ENCODE measurements at regions not wholly inside any gene's neighbourhood (a gene's known extent, or its start where the extent isn't known, plus 50 kb on each side); places are given as distances from the start of the nearest gene placed in this dataset.

DNA sequence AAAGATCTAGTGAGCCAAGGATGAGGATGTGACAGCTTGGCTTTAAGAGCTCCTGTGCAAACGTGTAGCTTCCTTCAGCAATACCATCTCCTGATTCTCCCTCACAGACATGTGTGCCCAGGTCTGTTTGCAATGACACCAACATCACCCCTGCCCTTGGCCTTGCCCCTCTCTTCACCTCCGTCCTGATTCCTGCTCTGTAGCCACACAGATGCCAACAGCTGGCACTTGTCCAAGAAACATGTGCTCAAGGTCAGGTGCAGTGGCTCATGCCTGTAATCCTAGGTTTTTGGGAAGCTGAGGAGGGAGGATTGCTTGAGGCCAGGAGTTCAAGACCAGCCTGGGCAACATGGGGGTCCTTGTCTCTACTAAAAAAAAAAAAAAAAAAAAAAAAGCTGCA is 103.8 kb upstream of the CRHR1 start:
- DNase-seq (ENCODE audit: low read depth in 3 of 3) = no peak

DNA sequence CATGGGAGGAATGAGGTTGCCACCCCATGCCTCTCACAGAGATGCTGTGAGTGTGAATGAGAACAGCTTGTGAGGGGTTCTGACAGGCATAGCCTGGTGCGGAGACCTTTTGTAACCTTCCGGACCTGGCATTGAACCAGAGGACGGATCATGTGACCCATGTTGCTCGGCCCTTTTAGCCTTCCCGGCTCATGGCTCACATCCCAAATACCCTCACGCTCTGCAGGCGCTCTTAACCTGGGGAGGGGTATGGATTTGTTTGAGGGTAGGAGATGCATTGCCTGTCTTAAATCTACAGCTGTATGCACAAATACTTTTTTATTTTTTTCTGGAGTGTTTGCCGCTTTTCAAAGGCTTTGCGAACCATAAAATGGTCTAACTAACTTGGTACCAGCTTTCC is 102.4 kb upstream of the CRHR1 start:
- no peak for DNase-seq (ENCODE audit: low read depth in 3 of 3)

- no peak for DNase-seq (ENCODE audit: low read depth in 3 of 3)
Observed at GRCh38 chr17:45686250-45686649, 97.9 kb upstream of the CRHR1 start.

DNA sequence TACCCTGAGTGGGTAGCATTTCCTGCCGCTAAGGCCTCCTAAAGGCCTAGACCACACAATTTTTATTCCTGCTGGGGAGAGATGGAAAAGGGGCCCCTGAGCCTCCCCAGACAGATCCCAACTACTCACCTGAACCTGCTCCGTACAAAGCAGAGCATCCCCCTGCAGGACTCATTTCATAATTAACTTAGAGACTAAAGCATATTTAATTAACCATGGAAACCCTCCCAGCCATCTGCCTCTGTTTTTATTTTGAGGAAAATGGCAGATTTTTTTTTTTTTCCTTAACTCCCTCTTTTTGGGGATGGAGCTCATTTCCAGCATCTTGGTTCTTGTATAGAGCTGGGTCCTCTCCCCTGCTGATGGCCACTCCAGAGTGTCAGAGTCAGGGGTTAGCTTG is 96.5 kb upstream of the CRHR1 start:
- no peak for DNase-seq (ENCODE audit: low read depth in 3 of 3)

DNA sequence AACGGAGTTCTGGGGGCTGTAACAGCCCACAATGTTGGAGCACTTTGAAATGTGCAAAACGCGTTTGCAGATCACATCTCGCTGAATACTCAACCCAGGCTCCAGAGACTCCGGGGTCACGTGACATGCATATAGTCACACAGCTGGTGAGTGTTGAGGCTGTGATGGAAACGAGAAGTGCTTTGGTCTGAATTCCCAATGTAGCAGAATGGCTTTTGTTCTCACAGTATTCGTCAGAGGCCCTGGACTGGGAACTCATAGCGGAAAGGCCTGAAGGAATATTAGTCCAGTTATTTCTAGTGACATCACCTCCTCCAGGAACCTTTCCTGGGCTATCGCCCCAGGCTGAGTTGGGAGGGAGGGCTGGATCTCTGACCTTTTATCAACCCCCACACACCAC is 95.8 kb upstream of the CRHR1 start:
- no peak for DNase-seq (ENCODE audit: low read depth in 3 of 3)

GRCh38 chr17:45688820-45689219 is 95.3 kb upstream of the CRHR1 start:
- DNase-seq (ENCODE audit: low read depth in 3 of 3) = no peak

DNA sequence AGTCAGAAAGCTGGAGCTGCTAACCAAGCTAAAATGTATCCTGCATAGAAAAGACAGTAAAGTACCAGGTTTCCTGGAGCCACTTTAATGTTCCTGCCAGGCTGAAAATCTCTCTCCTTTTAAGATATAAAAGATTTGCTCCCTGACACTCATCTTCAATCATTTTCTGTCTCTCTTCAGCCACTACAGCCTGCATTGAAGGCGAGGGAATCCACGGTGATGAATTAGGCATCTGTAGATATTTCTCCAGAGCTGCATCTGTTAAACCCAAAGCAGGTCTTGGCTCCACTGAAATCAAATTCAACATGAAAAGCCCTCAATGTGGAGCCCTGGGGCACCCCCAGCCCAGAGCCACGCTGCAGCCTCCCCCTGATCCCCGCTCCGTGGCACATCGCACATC is 94.7 kb upstream of the CRHR1 start:
- DNase-seq (ENCODE audit: low read depth in 3 of 3) = no peak

DNA sequence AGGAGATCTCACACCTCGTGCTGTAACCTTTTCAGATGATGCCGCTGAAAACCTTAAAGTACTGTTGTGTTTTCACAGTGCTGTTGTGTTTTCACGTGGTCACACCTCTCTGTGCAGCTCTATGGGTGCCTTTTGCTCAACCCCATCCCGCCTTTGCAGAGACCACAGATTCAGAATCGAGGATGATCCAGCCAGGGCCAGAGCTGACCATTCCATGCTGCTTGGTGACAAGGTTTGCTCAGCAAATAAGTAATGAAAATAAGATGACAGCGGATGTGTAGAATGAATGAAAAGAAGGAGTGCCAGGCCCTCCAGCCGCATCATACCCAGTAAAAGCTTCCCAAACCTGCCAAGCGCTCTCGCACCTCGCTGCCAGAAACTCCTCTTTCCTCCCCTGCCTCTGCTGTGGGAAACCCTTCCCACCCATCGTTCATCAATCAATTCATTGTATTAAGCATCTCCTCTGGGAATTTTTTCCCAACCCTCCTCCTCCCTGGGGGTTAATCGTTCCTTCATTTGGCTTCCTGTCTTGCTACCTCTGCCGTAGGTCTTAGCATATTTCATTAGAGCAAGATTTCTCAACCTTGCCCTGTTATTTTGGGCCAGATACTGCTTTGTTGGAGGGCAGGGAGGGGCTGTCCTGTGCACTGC is 93.4 kb upstream of the CRHR1 start:
- DNase-seq (ENCODE audit: low read depth in 3 of 3) = no peak

DNA sequence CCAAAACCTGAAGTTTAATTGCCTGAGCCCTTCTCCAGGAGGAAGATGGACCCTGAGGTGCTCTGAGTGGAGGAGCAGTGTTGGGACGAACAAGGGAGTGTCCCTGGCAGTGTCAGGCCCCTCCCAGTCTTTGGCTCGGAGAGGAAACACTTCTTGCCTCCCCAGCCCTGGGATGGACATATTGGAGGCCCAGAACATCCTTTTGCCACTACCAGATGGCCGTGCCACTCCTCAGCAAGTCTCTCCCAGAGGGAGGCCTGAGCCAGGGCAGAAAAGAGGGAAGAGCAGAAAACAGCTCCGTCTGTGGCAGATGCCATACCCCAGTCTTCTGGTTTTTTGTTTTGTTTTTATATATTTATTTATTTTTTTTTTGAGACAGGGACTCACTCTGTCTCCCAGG is 91.5 kb upstream of the CRHR1 start:
- no peak for DNase-seq (ENCODE audit: low read depth in 3 of 3)

- no peak for DNase-seq (ENCODE audit: low read depth in 3 of 3)
Observed at GRCh38 chr17:45693792-45694191, 90.3 kb upstream of the CRHR1 start.

DNA sequence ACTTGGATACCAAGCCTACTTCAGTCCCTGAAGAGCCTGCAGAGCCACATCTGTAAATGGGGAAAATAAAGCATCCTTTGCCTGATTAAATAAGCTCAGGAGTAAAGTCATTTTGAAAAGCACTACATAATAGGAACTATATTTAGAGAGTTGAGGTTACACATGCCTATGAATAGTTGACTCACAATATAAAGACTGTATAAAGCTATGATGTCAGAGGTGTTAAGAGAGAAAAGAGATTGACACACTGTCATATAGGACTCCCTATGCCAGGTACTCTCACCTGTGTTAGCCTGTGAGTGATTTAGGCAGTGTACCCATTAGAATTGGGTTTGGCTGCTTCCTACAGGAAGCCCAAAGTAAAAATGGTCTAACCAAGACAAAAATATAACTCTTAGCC is 87.7 kb upstream of the CRHR1 start:
- DNase-seq (ENCODE audit: low read depth in 3 of 3) = no peak

DNA sequence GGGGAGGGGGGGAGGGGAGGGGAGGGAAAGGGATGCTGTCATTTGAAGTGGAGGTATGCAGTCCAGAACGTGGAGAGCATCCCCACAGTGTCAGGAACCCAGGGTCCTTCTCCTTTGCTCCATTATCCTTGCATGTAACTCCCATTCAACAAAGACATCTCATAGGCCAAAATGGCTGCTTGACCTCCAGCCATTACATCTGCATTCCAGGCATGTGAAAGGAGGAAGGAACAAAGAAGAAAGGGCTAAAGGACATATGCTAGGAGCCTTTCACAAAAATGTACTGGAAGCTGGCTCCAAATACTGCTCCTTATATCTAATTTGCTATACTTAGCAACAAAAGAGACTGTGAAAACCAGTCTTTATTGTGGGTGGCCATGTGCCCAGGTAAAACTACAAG is 87.0 kb upstream of the CRHR1 start:
- no peak for DNase-seq (ENCODE audit: low read depth in 3 of 3)

DNA sequence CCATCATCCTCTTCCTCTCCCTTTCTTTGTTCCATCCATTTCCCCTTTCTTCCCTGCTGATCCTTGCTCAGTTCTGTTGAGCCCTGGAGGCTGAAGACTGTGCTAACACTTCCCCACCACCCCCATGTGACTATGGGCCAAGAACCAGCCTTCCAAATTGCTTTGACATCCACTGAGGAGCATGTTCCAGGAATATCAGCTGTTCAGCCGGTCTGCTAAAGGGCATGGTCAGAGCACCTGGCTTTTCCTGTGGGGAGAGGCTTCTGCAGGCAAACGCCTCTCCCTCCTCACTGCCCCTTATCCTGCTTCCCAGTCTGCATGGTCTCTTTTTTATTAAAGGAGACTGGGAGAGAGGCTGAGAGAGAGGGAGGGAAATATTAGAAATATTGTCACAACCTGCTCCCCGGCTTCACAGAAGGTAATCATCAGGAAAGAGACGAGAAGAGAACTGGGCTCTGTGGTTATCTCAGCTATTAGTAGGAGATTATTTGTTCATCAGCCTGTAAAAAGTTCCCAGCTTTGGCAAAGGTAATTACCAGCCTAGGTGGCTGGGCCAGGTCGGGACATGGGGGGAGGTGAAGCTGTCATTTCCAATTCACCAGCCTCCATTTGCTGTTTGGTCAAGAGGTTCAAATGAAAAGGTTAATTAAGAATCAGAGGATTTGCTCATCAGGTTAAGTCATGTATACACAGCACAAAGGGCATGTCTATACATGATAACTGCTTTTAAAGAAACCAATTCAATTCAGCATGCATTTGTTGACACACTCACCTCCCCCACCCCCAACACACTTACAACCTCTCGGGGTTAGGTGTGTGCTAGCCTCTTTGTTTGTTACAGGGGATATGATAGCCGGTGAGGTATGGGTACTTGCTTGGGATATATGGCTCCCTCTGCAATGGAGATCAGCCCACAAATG is 83.7 kb upstream of the CRHR1 start:
- DNase-seq (ENCODE audit: low read depth in 3 of 3) = no peak

GRCh38 chr17:45702666-45703266 is 81.4 kb upstream of the CRHR1 start:
- DNase-seq (ENCODE audit: low read depth in 3 of 3) = no peak

- DNase-seq (ENCODE audit: low read depth in 3 of 3) = no peak
Observed at GRCh38 chr17:45703348-45703747, 80.8 kb upstream of the CRHR1 start.

GRCh38 chr17:45703806-45704205 is 80.3 kb upstream of the CRHR1 start:
- DNase-seq (ENCODE audit: low read depth in 3 of 3) = no peak

GRCh38 chr17:45704251-45704650 is 79.9 kb upstream of the CRHR1 start:
- no peak for DNase-seq (ENCODE audit: low read depth in 3 of 3)

- no peak for DNase-seq (ENCODE audit: low read depth in 3 of 3)
Observed at GRCh38 chr17:45705123-45706009, 78.8 kb upstream of the CRHR1 start.

DNA sequence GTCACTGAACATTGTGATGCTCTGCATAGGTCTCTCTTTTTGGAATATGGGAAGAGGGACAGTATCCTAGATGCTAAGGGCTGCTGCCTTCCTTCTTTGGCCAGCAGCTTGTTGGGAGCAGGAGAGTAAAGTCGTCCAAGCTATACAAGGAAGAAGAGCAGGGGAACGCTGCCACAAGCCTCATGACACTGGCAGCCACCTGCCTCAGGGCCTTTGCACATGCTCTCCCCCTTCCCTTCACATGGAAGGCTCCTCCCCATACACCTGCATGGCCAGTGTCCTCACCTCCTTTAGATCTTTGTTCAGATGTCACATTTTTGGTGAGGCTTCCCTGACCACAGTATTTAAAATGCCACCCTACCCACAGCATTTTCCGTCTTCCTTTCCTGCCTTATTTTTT is 78.1 kb upstream of the CRHR1 start:
- DNase-seq (ENCODE audit: low read depth in 3 of 3) = no peak

- no peak for DNase-seq (ENCODE audit: low read depth in 3 of 3)
Observed at GRCh38 chr17:45708707-45709290, 75.3 kb upstream of the CRHR1 start.

DNA sequence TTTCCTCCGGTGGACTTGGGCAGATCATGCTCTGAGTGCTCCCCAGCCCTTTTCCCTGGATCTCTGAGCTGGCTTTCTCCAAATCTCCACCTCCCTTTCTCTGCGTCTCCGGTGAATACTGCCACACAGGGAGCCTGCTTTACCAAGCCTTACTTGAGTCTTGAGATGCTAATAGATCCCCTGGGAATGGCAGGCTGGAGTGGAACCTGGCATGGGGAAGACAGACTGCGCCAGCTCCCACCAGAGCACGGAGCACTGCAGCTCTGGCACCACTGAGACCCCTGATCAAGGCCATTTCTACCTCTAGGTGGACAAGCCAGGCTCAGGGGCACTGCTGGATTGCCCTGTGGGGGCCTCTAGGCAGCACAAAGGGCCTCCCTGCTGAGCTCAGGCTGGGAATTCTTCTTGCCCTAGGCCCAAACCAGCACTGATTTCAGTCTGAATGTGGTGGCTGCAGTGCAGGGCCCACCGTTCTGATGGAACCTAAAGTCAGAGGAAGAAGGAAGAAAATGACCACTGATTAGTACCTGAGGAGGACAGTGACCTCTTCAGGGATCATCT is 74.3 kb upstream of the CRHR1 start:
- no peak for DNase-seq (ENCODE audit: low read depth in 3 of 3)

Data from stimulated activated CD4-positive, alpha-beta T cell treated with anti-CD3 and anti-CD28 coated beads, TNF-alpha, amount 100 ng/mL, for 4 hours (primary cell).